WTC11 (cell line): ENCODE measurements at regions not wholly inside any gene's neighbourhood (a gene's known extent, or its start where the extent isn't known, plus 50 kb on each side); places are given as distances from the start of the nearest gene placed in this dataset.

Source experiments
- GABPB1 ChIP-seq: sonication (generic); formaldehyde crosslinking; IDR thresholded peaks from 2 replicates; pipeline ENCODE4 v1.8.1; 2023; ENCODE audit warnings: mild to moderate bottlenecking, missing genetic modification reagents
- JUN ChIP-seq: sonication (generic); formaldehyde crosslinking; IDR thresholded peaks from 2 replicates; pipeline ENCODE4 v1.8.0; 2023; ENCODE audit warnings: mild to moderate bottlenecking, missing genetic modification reagents
- NR1H2 ChIP-seq: sonication (generic); formaldehyde crosslinking; IDR thresholded peaks from 2 replicates; pipeline ENCODE4 v1.9.0; 2021; ENCODE audit warnings: mild to moderate bottlenecking, moderate library complexity, missing genetic modification reagents
- USF2 ChIP-seq: sonication (generic); formaldehyde crosslinking; IDR thresholded peaks from 2 replicates; pipeline ENCODE4 v1.8.1; 2023; ENCODE audit warnings: mild to moderate bottlenecking, missing genetic modification reagents, moderate library complexity
- TF ChIP-seq, protein P1 (sequence below): fragments of 200-600 bp; IDR thresholded peaks from 2 replicates; pipeline ENCODE4 v1.8.0; 2022; ENCODE audit warnings: antibody characterized with exemption

DNA sequence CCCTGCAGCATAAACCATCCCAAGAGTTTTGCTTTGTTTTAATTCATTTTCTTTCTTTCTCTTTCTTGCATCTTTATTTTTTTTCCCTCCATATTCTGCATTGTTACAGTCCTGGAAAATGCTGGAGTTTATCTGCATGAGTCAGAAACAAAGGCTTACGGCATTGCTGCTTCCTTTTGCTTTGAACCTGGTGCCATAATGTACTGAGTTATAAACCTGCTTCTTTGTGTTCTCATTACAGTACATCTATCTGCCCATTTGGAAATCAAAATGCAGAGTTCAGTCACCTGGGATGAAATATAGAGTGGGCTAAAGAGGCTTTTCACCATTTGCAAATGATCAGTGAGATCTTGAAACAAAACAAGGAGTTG lies 1009.2 kb upstream of the FANCL start:
- TF ChIP-seq, protein P1, sequence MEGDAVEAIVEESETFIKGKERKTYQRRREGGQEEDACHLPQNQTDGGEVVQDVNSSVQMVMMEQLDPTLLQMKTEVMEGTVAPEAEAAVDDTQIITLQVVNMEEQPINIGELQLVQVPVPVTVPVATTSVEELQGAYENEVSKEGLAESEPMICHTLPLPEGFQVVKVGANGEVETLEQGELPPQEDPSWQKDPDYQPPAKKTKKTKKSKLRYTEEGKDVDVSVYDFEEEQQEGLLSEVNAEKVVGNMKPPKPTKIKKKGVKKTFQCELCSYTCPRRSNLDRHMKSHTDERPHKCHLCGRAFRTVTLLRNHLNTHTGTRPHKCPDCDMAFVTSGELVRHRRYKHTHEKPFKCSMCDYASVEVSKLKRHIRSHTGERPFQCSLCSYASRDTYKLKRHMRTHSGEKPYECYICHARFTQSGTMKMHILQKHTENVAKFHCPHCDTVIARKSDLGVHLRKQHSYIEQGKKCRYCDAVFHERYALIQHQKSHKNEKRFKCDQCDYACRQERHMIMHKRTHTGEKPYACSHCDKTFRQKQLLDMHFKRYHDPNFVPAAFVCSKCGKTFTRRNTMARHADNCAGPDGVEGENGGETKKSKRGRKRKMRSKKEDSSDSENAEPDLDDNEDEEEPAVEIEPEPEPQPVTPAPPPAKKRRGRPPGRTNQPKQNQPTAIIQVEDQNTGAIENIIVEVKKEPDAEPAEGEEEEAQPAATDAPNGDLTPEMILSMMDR = no peak
- no peak for TF ChIP-seq NR1H2
- no peak for TF ChIP-seq USF2 (CRISPR knock-in tag)
- no peak for TF ChIP-seq GABPB1 (CRISPR knock-in tag)
- no peak for TF ChIP-seq JUN (CRISPR knock-in tag)
